HUES64 (cell line): ENCODE measurements at regions not wholly inside any gene's neighbourhood (a gene's known extent, or its start where the extent isn't known, plus 50 kb on each side); places are given as distances from the start of the nearest gene placed in this dataset.
A peak's percentile ranks its signal among the peaks of the same experiment; 100 is the strongest.

Experiments
- H3K27ac ChIP-seq: 2 replicates; pipeline ENCODE4 v1.7.0; 2013; ENCODE audit warnings: low read depth, low read length, inconsistent platforms
- H3K27me3 ChIP-seq: 2 replicates; pipeline ENCODE4 v1.6.1; 2013; ENCODE audit warnings: mild to moderate bottlenecking, low read length; ENCODE audit not compliant: insufficient read depth
- H3K36me3 ChIP-seq: 2 replicates; pipeline ENCODE4 v1.6.1; 2013; ENCODE audit warnings: mild to moderate bottlenecking, low read length; ENCODE audit not compliant: insufficient read depth
- H3K4me1 ChIP-seq: 2 replicates; pipeline ENCODE4 v1.6.1; 2013; ENCODE audit warnings: mild to moderate bottlenecking, low read length, moderate library complexity; ENCODE audit not compliant: insufficient read depth
- H3K4me3 ChIP-seq: 2 replicates; pipeline ENCODE4 v1.5.1; 2013; ENCODE audit warnings: mild to moderate bottlenecking, low read length, moderate library complexity
- H3K9ac ChIP-seq: 2 replicates; pipeline ENCODE4 v1.6.1; 2013; ENCODE audit warnings: mild to moderate bottlenecking, low read depth, low read length
- H3K9me3 ChIP-seq: 2 replicates; pipeline ENCODE4 v1.6.1; 2013; ENCODE audit warnings: low read depth, low read length; ENCODE audit not compliant: insufficient read depth
- WGBS: fragments of 150-250, 120-280 bp; methylation state at CpG from one replicate; pipeline ENCODE4 v1.1.7; 2013; ENCODE audit warnings: missing lambda C conversion rate; 5-methylcytosine and 5-hydroxymethylcytosine counted together

DNA sequence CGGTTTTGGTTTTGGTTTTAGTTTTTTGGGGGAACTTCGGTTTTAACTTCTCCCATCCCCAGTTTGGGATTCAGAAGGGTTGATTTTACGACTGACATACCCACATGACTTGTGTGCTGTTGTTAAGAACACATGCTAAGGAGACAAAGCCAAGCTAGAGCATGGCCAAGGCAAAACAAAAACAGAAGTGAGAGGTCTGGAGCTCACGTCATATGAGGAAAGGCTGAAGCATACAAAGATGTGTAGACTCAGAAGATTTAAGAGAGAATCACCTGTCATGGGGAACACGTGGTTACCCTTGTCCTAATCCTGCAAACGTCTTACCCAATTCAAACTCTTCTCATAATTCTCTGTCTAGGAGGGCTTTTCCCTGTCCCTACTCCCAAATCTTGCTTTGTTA lies 465.0 kb downstream of the FAM181B start:
- Histone ChIP-seq H3K9ac (no peak overlapping the region), H3K9me3 (no peaks in the 10 kb centered on the region), H3K4me3 (no peak overlapping the region), H3K4me1 (no peaks in the 10 kb centered on the region; the same call in 1 of the 2 replicates), H3K36me3 (no peaks in the 10 kb centered on the region), H3K27me3 (no peaks in the 10 kb centered on the region), H3K27ac (no peak overlapping the region)
- 92% methylated on average over 6 of the region's 6 CpGs for WGBS

DNA sequence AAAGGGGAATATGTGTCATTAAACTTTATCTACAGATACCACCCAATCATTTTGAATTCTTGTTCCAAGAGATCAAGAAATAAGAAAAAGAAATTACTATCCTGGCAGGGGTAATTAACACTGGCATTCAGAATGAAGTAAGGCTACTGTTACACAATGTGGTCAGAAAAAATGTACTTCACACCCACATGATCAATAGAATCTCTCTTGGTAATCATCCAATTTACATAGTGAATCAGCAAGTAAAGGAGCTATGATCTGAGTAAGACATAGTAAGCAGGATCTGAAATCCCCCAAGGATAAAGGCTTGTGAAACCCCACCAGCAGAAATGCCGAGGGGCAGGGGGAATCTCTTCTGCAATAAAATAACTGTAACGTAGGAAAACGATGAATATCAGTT lies 466.5 kb downstream of the FAM181B start:
- H3K9ac ChIP-seq: no peak overlapping the region
- H3K27ac ChIP-seq: no peak overlapping the region
- H3K9me3 ChIP-seq: no peaks in the 10 kb centered on the region
- no peaks in the 10 kb centered on the region; the same call in 1 of the 2 replicates for H3K4me1 ChIP-seq
- WGBS: 96% methylated on average over 3 of the region's 3 CpGs
- no peaks in the 10 kb centered on the region for H3K27me3 ChIP-seq
- no peak overlapping the region for H3K4me3 ChIP-seq
- H3K36me3 ChIP-seq: no peaks in the 10 kb centered on the region

GRCh38 chr11:82261367-82261766 lies 472.3 kb downstream of the FAM181B start:
- H3K36me3 ChIP-seq: no peaks in the 10 kb centered on the region
- H3K9me3 ChIP-seq: no peaks in the 10 kb centered on the region
- H3K9ac ChIP-seq: no peak overlapping the region
- no peaks in the 10 kb centered on the region for H3K27me3 ChIP-seq
- no peak overlapping the region for H3K4me3 ChIP-seq
- no peak overlapping the region for H3K27ac ChIP-seq
- H3K4me1 ChIP-seq: no peaks in the 10 kb centered on the region
- WGBS: 95% methylated on average over 1 of the region's 1 CpG

- Histone ChIP-seq H3K4me1 (no peaks in the 10 kb centered on the region), H3K27ac (no peak overlapping the region), H3K4me3 (no peak overlapping the region), H3K9me3 (no peaks in the 10 kb centered on the region), H3K36me3 (no peaks in the 10 kb centered on the region), H3K9ac (no peak overlapping the region), H3K27me3 (no peaks in the 10 kb centered on the region)
- WGBS: no CpG with 5 or more reads among the region's 2 CpGs
These were observed 483.6 kb downstream of the FAM181B start for GRCh38 chr11:82250047-82250446.

DNA sequence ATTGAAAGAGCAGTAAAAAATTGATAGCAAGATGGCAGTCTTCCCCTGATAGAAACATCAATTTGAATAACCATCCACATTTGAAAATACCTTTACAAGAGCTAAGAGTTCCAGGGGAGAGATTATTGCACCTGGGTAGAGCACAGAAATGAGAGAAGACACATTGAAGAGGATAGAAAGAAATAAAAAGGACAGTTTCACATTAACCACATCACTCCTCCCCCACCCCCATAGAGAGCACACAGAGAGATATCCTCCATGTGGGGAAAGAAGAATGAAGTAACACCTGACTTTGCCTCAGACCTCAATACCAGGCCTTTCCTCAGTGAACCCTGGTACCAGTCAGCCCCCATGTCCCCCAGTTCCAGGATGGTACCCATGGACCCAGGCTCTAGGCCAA lies 486.7 kb downstream of the FAM181B start:
- Histone ChIP-seq H3K4me1 (no peaks in the 10 kb centered on the region), H3K27ac (no peak overlapping the region), H3K36me3 (no peaks in the 10 kb centered on the region), H3K9ac (no peak overlapping the region), H3K4me3 (no peak overlapping the region), H3K9me3 (no peaks in the 10 kb centered on the region), H3K27me3 (no peaks in the 10 kb centered on the region)

DNA sequence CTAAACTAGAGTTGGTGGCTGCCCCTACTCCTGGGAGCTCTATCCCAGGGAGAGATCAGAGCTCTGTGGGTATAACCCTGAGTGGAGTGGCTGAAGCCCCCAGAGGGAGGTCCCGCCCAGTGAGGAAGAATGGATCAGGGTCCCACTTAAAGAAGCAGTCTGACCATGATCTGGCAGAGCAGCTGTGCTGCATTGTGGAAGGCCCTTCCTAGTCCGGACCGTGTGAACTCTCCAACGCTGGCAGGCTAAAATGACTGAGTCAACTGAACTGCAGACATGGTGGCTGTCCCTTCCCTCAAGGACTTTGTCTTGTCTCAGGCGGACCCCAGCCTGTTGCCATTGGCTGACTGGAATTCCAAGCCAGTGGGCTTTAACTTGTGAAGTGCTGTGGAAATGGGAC lies 494.2 kb downstream of the FAM181B start:
- Histone ChIP-seq H3K9ac (no peak overlapping the region), H3K9me3 (no peaks in the 10 kb centered on the region), H3K36me3 (no peaks in the 10 kb centered on the region), H3K27me3 (no peaks in the 10 kb centered on the region), H3K4me3 (no peak overlapping the region), H3K4me1 (no peaks in the 10 kb centered on the region), H3K27ac (no peak overlapping the region)
- 96% methylated on average over 5 of the region's 5 CpGs for WGBS

DNA sequence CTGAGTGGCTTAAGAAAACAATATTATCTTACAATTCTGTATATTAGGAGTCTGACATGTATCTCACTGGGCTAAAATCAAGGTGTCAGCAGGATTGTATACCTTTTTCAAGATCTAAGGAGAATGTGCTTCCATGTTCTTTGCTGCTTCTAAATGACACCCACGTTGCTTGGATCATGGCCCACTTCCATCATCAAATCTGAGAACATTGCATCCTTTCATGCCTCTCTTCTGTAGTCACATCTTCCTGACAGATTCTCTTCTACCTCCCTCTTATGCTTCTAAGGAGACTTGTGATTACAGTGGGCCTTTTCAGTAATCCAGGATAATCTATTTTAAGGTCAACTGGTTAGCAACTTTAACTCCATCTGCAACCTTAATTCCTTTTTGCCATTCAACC lies 499.4 kb downstream of the FAM181B start:
- H3K9me3 ChIP-seq: no peaks in the 10 kb centered on the region
- H3K9ac ChIP-seq: no peak overlapping the region
- H3K27ac ChIP-seq: no peak overlapping the region
- no peaks in the 10 kb centered on the region for H3K36me3 ChIP-seq
- no peaks in the 10 kb centered on the region for H3K27me3 ChIP-seq
- H3K4me1 ChIP-seq: no peaks in the 10 kb centered on the region
- H3K4me3 ChIP-seq: no peak overlapping the region
- 90% methylated on average over 1 of the region's 1 CpG for WGBS

GRCh38 chr11:82233201-82233600 lies 500.5 kb downstream of the FAM181B start:
- Histone ChIP-seq H3K9ac (no peak overlapping the region), H3K9me3 (no peaks in the 10 kb centered on the region), H3K27me3 (no peaks in the 10 kb centered on the region), H3K4me1 (no peaks in the 10 kb centered on the region), H3K27ac (no peak overlapping the region), H3K4me3 (no peak overlapping the region), H3K36me3 (no peaks in the 10 kb centered on the region)
- 100% methylated on average over 1 of the region's 1 CpG for WGBS

DNA sequence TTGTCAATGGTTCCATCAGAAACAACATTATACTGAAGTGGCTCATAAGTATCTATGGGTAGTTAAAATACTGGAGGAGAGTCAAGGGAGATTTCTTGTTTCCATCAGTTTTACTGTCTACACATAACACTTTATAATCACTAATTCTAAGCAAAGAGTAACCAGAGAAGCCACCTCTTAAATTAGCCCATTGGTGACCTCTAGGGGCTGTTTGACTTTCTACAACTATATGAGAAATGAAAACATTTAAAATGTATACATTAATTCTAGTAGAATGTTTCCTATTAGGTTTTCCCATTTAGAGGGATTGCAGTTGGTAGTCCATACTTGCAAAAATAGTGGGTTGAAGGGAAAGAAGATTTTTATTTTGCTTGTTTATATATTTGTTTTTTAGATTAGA lies 504.3 kb downstream of the FAM181B start:
- Histone ChIP-seq H3K9me3 (no peaks in the 10 kb centered on the region), H3K27me3 (no peaks in the 10 kb centered on the region), H3K27ac (no peak overlapping the region), H3K36me3 (no peaks in the 10 kb centered on the region), H3K9ac (no peak overlapping the region), H3K4me3 (no peak overlapping the region), H3K4me1 (no peaks in the 10 kb centered on the region)

DNA sequence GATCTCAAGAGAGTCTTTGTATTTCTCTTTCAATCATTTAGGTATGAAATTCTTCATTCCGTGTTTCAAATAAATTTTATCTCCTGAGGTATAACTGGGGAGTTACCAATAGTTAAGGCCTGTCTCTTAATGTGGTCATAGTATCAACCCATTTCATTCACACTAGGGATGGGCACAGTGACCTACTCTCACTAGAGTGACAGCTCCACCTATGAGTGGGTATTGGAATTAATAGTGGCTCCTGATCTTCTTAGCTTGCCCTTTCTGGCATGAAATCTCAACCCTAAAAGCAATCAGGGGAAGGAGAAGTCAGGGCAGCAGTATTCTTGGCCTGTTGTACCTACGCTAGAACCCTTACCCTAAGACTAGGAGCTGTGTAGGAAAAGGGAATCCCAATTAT lies 507.7 kb downstream of the FAM181B start:
- Histone ChIP-seq H3K27me3 (no peaks in the 10 kb centered on the region), H3K9ac (no peak overlapping the region), H3K9me3 (no peaks in the 10 kb centered on the region), H3K27ac (no peak overlapping the region), H3K4me1 (no peaks in the 10 kb centered on the region), H3K4me3 (no peak overlapping the region), H3K36me3 (no peaks in the 10 kb centered on the region)
- no CpG with 5 or more reads among the region's 2 CpGs for WGBS

GRCh38 chr11:82225502-82225901 lies 508.2 kb downstream of the FAM181B start:
- no peak overlapping the region for H3K4me3 ChIP-seq
- H3K9ac ChIP-seq: no peak overlapping the region
- H3K27ac ChIP-seq: no peak overlapping the region
- 94% methylated on average over 2 of the region's 2 CpGs for WGBS
- H3K9me3 ChIP-seq: no peaks in the 10 kb centered on the region
- no peaks in the 10 kb centered on the region for H3K36me3 ChIP-seq
- no peaks in the 10 kb centered on the region for H3K27me3 ChIP-seq
- H3K4me1 ChIP-seq: no peaks in the 10 kb centered on the region

- H3K9ac ChIP-seq: no peak overlapping the region
- WGBS: 85% methylated on average over 2 of the region's 3 CpGs
- H3K36me3 ChIP-seq: no peaks in the 10 kb centered on the region
These were observed 516.6 kb downstream of the FAM181B start for GRCh38 chr11:82216927-82217570.

More at GRCh38 chr11:82216927-82217570, 516.6 kb downstream of the FAM181B start:
- Histone ChIP-seq H3K4me3 (no peak overlapping the region), H3K4me1 (peaks cover 18% of the 10 kb centered on the region), H3K9me3 (no peaks in the 10 kb centered on the region), H3K27me3 (no peaks in the 10 kb centered on the region), H3K27ac (peak overlapping the region; percentile 42; the same call in 1 of the 2 replicates)
